NCI-H446 treated with DMSO at 0.1 percent for 48 hours (cell line): ENCODE measurements at regions not wholly inside any gene's neighbourhood (a gene's known extent, or its start where the extent isn't known, plus 50 kb on each side); places are given as distances from the start of the nearest gene placed in this dataset.

Experiments
- DNase-seq: peaks from one replicate; lab custom pipeline; 2025; lab: John Stamatoyannopoulos, UW

DNA sequence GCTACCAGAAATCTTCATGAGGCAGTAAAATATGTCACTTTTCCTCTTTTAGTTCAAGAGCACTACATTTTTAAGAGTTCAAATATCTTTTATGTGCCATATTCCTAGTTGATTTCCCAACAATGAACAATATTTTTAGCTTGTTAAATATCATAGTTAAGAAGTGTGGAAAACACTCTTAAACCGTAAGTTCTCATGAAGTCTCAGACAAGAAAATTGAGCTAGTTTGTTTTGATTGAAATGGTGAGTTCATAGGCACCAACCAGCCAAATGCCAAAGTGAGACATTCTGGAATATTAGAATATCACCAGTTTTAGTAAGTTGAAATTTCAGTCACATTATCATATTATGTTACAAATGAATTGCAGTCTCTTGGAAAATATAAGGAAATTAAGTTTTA is 277.2 kb upstream of the HSF2 start:
- no peak for DNase-seq

DNA sequence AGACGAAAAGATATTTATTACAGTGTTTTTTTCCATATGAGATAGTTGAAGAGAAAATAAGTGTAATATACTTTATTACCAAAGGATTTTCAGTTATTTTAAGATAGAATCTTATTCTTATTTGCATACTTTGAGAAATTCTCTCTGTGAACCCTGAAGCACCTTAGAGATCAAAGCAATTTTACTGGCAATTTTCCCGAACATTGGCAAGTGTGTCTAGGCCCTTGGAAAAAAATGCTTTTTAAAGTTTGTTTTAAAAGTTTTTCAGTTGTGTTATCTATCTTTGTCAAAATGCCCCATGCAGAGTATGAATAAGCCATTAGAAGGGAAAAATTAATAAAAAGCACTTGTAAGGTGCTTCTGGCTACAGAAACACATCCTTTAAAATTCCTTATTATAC is 276.8 kb upstream of the HSF2 start:
- no peak for DNase-seq

DNA sequence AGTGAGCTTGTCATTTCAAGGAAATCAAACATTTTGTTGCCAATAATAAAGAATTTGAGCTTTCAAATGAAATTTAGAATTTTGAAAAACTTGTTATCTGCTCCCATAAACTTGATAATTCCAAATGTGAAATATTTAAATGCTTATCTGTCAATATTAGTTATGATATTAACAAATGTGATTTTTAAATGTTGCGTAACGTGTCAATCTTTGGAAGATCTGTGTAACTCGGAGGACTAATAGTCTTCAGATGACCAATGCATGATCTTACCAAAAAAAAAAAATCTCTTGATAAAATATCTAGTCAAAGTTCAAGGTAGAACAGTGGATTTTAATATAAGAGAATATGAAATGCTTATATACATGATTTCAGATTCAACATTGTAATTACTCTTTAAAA is 274.5 kb upstream of the HSF2 start:
- DNase-seq, result no peak

DNA sequence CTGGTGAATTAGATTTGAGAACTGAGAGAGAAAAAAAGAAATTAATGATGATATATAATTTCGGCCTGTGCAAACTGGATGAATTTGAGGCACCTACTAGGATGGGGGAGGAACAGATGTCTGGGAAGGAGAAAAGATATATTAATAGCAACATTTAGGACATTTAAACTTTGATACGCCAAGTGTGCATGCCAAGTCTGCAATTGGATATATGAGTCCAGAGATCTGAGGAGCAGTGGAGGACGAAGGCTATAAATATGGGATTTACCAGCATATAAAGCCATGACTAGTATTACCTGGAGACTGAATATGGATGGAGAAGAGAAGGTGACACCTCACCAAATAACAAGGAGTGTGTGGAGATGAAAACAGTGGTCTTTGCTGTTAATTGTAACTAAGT is 272.6 kb upstream of the HSF2 start:
- DNase-seq, result no peak

DNA sequence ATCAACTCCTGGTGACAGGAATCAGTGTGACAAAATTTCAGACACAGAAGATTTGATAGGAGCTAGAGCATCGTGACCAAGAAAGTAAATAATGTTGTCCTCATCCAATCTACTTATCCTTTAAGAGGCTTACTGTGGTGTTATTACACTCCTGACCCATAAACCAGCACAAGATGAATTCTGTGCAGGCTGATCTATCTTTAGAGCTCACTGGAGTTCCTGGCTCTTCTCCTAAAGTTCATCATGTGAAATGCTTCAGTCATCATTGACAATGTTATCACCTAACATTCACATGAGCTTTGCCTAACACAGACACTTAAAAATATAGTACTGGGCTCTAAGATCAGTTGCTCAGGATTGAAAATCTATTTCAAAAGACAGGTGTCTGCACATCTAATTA is 271.0 kb upstream of the HSF2 start:
- no peak for DNase-seq

DNA sequence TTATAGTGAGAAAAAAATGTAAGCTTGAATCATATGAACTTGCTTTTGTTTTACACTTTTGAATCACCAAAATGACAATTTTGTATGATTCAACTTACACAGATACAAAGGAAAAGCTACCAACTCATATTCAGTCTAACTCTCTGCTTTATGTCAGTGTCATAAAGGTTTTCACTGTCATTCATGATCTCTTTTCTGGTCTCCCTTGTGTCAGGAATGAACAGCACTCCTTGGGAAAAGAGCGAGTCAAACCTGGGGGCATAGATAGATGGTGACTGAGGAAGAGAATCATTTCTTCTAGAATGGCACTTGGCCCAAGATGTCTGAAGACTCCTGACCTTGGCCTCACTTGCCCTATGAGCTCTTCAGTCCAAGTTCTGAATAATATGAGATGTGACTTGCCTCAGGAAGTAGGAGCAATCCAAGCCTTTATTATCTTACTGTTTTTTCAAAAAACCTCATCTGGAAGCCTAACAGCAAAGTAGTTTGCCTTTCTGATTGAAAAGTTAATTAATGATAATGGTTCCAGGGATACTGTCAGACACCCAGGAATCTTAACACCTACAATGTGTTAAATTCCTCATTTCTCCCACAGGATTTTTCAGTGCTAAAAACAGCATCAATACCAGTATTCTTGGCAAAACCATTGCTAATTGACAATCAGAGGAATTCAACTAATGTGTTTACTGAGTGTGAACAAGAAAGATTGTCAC is 270.0 kb upstream of the HSF2 start:
- no peak for DNase-seq

DNA sequence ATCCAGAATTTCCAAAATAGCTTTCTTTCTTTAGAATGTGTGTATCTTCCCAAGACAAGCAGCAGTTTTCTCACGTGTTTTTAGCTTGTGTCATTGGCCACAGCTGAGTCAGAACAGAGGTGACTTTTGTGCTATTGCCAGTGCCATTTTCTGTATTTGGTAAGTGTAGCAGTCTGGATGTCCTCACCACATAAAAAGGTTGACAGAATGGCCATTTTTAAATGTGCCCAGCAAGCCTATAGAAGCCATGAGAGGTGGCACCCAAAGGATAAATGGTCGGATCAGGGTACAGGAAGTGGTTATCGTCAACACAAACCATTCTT is 269.5 kb upstream of the HSF2 start:
- no peak for DNase-seq

DNA sequence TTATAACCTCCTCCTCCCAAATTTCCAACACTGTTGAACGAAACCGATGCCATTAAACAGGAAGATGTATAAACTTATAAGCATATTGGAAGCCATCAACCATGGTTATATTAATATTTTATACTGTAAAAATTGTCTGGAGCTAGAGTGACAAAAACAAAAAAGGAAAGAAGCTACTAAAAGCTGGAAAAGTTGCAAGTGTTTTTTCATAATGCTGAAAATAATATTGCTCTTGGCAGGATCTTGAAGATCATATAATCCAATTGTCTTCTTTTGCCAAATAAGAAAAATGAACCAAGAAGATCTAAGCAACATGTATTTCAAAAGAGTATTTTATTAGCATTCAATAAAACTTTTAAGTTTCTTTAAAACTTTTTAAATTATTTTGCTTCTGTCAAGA is 268.9 kb upstream of the HSF2 start:
- no peak for DNase-seq

DNA sequence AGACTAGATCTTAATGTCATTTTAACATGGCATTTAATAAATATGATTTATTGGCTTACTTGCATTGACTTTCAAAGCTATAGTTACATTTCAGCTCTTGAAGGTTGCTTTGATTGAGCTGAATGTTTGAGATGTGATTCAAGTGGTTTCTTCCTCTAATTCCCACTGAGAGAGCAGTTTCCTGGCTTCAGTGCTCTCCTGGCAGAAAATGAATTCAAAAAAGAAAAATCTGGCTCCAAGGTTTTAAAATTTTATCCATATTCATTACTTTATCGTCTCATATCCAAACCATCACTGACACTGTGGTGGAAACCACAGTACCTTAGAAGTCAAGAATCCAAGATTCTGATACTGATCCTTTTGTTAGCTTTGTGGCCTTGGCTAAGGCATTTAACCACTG is 263.1 kb upstream of the HSF2 start:
- no peak for DNase-seq

DNA sequence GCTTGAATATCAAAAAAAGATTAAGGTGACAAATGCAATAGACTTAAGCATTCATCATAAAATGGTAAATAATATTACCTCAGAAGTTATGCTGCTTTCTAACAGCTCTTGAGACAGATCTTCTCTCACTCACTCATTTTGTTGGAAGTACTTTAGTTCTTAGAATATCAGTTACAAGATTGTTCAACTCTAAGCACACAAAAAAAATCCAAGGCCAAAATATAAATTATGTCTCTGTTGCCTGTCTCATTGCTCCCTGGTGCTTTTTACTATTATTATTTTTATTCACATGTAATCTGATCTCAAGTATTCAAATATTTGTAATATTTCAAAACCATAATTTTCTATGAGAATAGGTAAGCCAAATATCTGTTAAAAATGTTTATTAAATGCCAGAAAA is 259.4 kb upstream of the HSF2 start:
- no peak for DNase-seq

DNA sequence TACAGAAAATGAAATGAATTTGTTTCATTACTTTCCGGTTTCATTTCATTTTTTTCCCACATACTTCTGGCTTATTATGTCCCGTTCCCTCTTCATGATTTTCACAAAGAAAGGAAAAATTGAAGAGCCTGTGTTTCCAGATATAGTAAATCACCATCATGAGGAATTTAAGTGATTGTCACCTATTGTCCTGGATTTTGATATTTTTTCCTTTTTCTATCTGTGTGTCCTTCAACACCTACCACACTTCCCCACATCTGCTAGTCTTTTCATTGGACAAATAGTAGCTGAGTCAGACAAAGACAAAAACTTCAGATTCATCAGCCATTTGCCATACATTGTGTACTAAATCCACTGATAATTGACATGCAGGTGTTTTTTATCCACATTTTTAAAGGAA is 258.2 kb upstream of the HSF2 start:
- no peak for DNase-seq

DNA sequence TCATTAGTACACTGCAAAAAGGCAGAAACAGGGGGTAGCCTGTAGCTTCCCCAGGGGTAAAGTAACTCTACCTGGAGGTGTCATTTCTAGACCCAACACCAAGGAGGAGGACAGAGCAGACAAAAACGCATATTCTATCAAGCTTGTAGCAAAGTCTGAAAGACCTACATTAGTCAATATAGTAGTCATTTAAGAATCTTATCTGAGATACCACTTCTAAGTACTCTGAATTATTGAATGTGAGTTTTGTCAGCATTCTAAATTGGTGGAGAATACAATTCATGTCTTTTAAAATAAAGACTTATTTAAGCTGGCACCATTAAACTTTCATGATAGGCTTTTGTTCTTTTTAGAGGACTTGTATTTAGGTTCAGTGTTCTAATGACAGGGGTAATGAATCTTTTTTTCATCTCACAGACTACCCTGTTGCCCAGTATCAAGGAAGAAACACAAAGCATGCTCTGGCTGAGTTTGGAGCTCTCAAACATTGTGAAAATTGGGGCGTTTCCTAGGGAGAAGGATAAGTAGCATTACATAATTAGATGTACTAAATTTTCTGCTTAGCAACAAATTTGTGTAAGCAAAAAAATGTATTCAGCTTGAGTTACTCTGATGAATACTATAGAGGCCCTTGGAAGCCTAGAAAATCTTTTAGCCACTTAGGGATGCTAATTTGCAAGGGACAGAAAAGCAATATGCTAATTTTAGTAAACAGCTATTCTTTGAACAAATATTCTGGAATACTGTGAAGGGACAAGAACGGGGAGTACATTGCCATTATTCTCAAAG is 255.4 kb upstream of the HSF2 start:
- DNase-seq, result no peak

DNA sequence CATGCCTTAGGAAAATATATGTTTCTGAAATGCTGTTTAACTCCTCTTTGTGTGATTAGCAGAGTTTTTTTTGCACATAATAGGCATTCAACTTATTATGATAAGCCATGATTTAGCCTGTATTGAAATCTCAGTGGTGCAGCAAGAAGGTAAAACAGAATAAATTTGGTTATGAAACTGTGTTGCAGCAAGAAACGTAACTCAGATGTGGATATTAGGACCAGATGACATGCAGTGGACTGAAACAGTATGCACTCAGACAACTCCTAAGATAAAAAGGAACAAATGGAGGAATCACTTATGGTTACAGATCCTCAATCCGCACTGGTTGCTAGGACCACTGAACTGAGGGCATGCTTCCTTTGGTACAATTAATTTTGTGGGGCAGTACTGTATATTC is 254.2 kb upstream of the HSF2 start:
- DNase-seq, result no peak

DNA sequence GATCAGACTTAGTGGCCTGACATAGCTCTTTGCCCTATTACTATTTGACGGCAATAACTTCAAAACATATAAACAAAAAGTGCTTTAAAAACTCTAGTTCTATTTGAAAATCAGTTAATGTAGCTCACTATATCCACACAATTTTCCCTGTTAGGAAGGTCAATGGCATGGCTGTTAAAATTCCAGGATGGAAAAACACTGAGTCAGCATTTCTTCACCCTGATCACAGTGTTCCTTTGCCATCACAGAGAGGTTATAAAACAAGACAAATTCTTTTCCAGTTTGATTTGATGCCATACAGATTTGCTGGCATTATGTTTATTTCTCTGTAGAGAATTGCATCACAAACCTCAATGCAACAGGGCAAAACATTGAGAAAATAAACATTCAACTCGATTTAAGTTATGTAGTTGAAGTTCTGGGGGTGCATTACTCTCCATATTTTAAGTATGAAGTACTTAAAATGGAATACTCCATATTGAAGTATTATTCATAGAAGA is 253.7 kb upstream of the HSF2 start:
- no peak for DNase-seq

DNA sequence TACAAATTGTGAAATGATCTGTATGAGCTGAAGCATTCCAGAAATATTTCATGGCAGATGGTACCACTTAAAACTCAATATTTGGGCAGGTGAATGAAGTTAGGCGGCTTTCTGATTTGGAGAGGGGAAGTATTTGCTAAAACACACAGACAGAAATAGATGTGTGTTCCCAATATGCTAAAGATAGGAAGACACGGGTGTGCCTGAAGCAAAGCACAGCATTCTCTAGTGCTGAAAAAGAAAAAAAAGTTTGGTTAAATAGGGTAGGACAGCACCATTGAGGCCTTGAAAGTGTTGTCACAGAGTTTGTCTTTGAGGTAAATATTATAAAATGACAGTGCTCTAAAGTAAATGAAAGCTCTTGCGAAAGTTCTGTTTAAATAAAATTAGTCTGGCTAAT is 252.2 kb upstream of the HSF2 start:
- no peak for DNase-seq

DNA sequence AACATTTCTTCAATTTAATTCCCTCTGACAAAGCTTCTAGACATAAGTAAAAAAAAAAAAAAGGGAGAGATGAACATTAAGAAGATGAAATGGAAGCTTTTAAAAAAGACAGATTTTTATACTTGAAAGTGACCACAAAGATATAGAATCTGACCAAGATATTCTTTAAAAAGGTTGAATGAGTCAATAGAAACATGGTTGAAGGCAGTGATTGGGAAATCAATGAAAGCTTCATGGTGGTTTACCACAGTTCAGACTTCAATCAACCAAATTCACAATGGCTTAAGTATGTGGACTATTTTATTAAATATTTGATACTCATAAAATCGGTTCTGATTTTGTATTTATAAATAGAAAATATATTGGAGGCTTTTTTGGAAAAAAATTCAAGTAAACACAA is 248.4 kb upstream of the HSF2 start:
- DNase-seq, result no peak

DNA sequence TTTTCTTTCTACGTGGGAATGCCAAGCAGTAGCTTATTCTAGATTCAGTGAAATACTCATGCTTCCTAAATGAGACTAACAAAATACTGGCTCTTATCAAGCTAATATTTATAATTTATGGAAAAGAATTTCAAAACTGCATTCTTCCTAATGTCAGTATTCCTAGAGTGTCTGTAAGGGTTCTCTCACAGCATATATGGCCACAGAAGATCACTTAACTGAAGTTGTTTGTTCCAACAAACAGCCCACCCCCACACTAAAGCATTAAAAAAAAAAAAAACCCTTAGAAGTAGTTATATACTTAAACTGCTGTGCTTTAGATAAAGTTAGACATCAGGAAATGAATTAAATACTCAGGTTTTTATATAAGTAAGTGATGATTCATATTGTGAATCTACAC is 247.7 kb upstream of the HSF2 start:
- DNase-seq, result no peak

DNA sequence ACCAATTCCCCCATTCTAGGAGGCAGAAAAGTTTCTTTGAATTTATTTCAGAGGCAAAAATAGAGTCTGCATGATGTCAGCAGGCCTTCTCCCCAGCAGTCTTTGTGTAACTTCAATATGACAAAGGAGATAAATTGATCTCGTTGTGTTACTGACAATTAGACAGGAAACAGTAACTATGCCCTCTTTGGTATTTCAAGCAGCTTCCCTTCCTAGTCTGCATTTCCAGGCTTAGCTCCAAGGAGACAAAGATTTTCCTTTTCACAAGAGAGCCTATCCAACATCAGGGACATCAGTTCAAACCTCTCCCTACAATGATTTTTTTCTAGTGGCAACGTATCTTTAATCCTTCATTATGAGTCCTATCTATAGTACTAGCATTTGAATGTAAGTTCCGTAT is 245.9 kb upstream of the HSF2 start:
- DNase-seq, result no peak

DNA sequence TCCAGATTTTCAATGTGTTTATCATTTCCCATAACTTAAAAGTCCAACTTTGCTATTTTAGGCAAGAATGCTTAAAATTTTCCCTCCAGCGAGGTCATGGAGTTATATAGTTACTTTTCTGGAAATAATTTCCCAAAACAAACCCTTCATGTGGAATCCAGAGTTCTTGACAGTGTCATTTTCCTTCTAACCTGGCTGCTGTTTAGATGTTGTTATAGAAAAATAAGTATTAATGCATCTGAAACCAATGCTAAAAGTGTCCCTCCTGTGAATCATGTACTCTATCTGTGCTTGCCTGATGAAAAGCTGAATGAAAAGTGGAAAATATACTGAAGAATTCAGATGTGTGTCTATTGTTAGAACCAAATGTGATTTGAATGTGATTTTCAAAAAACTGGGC is 245.3 kb upstream of the HSF2 start:
- no peak for DNase-seq

DNA sequence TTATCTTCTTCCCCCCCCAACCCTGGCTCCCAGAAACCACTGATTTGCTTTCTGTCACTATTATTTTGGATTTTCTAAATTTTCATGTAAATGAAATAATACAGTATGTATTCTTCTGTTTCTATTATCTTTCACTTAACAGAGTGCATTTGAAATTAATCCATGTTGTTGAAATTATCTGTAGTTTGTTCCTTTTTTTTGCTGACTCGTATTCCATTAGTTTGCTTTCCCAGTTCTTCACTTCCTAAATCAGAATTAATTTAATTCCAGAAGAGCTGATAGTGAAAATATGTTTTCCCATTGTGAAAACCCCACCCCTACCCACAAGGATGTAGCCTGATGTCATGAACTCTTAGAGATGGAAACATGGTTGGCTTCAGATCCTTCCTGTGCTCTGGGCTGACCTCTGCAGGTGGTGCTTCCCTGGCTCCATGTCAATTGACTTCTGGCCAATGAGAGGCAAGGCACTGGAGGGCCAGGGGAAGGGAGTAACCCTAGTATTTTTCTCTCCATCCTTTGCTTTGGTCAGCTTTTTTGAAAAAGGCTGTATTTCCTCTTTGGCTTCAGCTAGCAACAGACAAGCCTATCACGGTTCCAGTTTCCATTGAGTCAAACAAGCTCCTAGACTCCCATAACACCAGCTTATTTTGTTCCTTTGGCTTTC is 244.4 kb upstream of the HSF2 start:
- DNase-seq, result no peak

DNA sequence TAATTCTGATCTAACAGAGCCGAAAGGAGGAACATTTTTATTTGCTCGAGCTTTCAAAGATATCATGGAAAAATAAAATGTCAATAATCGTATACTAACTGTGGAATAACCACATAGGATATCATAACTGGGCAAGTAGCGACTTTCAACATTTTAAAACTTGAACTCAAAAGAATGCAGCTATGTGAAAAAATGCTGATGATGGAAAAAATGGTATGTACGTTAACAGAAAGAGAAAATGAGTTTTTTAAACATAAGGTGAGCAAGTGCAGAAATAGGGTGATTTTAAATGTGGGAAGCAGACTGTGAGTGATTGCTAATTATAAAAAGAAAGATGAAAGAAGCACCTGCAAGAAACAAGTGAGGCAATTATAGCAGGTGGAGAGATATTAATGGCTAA is 238.3 kb upstream of the HSF2 start:
- DNase-seq, result no peak

DNA sequence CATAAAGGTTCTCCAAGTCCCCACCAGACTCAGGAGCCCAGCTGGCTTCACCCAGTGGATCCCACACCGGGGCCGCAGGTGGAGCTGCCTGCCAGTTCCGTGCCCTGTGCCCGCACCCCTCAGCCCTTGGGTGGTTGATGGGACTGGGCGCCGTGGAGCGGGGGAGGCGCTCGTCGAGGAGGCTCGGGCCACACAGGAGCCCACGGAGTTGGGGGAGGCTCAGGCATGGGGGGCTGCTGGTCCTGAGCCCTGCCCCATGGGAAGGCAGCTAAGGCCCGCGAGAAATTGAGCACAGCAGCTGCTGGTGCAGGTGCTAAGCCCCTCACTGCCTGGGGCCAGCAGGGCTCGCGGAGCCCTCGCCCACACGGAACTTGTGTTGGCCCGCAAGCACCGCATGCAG is 234.4 kb upstream of the HSF2 start:
- DNase-seq, result no peak

DNA sequence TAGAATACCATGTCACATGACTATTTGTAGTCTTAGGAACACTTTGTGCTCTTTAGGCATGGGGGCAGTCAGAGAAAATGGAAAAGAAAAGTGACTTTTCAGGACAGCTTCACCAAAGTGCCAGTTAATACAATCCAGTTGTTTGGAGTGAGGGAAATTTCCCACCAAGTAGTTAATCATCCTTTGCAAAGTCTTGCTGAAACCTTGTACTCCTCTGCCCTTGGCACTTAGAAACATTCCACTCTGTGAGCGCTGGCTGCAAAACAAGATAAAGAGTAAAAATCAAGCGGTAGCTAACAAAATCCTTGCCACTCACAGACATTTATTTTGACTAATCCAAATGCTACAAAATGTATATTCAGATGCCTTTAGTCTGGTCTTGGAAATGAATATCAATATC is 229.2 kb upstream of the HSF2 start:
- no peak for DNase-seq
